WTC11 (cell line): ENCODE measurements at regions not wholly inside any gene's neighbourhood (a gene's known extent, or its start where the extent isn't known, plus 50 kb on each side); places are given as distances from the start of the nearest gene placed in this dataset.

Source experiments
- ATAC-seq: fragments of 200-7000 bp; cut with Tn5 transposase; 2 replicates; pipeline ENCODE4 v1.10.0; 2021; ENCODE audit warnings: mild to moderate bottlenecking, moderate library complexity
- CTCF ChIA-PET: fragments of 300-600 bp; sonication (Branson Sonifier 250); formaldehyde crosslinking; loops from one replicate; lab custom pipeline; 2021; ENCODE audit warnings: antibody characterized with exemption; lab: Charles Lee
- POLR2A ChIA-PET: fragments of 350-600 bp; sonication (Branson Sonifier 250); formaldehyde crosslinking; loops from one replicate; lab custom pipeline; 2021; ENCODE audit warnings: antibody characterized with exemption; lab: Charles Lee
- DNase-seq: peaks from one replicate; pipeline ENCODE4 v3.0.0; 2021; ENCODE audit warnings: low spot score
- H3K27ac Mint-ChIP-seq: 2 replicates; pipeline ENCODE4 v1.8.0; 2021; ENCODE audit warnings: mixed read lengths
- H3K27me3 Mint-ChIP-seq: 2 replicates; pipeline ENCODE4 v1.8.0; 2021; ENCODE audit warnings: low read depth, mild to moderate bottlenecking, moderate library complexity, mixed read lengths
- H3K36me3 Mint-ChIP-seq: 2 replicates; pipeline ENCODE4 v1.8.0; 2021; ENCODE audit warnings: mixed read lengths
- H3K4me1 Mint-ChIP-seq: 2 replicates; pipeline ENCODE4 v1.8.0; 2022; ENCODE audit warnings: mixed read lengths
- H3K4me3 Mint-ChIP-seq: 2 replicates; pipeline ENCODE4 v1.8.0; 2021; ENCODE audit warnings: mild to moderate bottlenecking, moderate library complexity, mixed read lengths
- H3K9me3 Mint-ChIP-seq: 2 replicates; pipeline ENCODE4 v1.8.0; 2021; ENCODE audit warnings: mixed read lengths
- ELF4 ChIP-seq: sonication (generic); formaldehyde crosslinking; IDR thresholded peaks from 2 replicates; pipeline ENCODE4 v1.8.1; 2022; ENCODE audit warnings: low read depth, mild to moderate bottlenecking, moderate library complexity, missing genetic modification reagents
- IRF2 ChIP-seq: sonication (generic); formaldehyde crosslinking; IDR thresholded peaks from 2 replicates; pipeline ENCODE4 v1.8.0; 2022; ENCODE audit warnings: low read depth, missing genetic modification reagents, borderline replicate concordance
- KAT7 ChIP-seq: sonication (generic); formaldehyde crosslinking; IDR thresholded peaks from 2 replicates; pipeline ENCODE4 v1.8.1; 2023; ENCODE audit warnings: missing genetic modification reagents, mild to moderate bottlenecking, borderline replicate concordance
- NFATC4 ChIP-seq: fragments of 250-450 bp; sonication (Bioruptor Pico); IDR thresholded peaks from 2 replicates; pipeline ENCODE4 v1.9.0; 2021; ENCODE audit warnings: mild to moderate bottlenecking
- NFE2L1 ChIP-seq: sonication (generic); formaldehyde crosslinking; IDR thresholded peaks from 2 replicates; pipeline ENCODE4 v1.8.1; 2023; ENCODE audit warnings: missing genetic modification reagents
- NR2C2 ChIP-seq: sonication (generic); formaldehyde crosslinking; IDR thresholded peaks from 2 replicates; pipeline ENCODE4 v1.8.0; 2022; ENCODE audit warnings: mild to moderate bottlenecking, missing genetic modification reagents
- OVOL2 ChIP-seq: fragments of 250-450 bp; sonication (Bioruptor Pico); IDR thresholded peaks from 2 replicates; pipeline ENCODE4 v1.9.0; 2021; ENCODE audit warnings: mild to moderate bottlenecking, borderline replicate concordance
- SOX15 ChIP-seq: fragments of 250-450 bp; sonication (Bioruptor Pico); IDR thresholded peaks from 2 replicates; pipeline ENCODE4 v1.9.0; 2021; ENCODE audit warnings: mild to moderate bottlenecking
- SP1 ChIP-seq: sonication (generic); formaldehyde crosslinking; conservative IDR thresholded peaks from 2 replicates; pipeline ENCODE4 v1.8.1; 2022; ENCODE audit warnings: missing genetic modification reagents
- TEAD4 ChIP-seq: sonication (generic); formaldehyde crosslinking; IDR thresholded peaks from 2 replicates; pipeline ENCODE4 v1.8.0; 2022; ENCODE audit warnings: mild to moderate bottlenecking, missing genetic modification reagents
- ZNF396 ChIP-seq: fragments of 250-450 bp; sonication (Bioruptor Pico); IDR thresholded peaks from 2 replicates; pipeline ENCODE4 v1.8.0; 2021; ENCODE audit warnings: mild to moderate bottlenecking, moderate library complexity, borderline replicate concordance
- ZNF671 ChIP-seq: fragments of 250-450 bp; sonication (Bioruptor Pico); IDR thresholded peaks from 2 replicates; pipeline ENCODE4 v1.8.0; 2021; ENCODE audit warnings: mild to moderate bottlenecking
- TF ChIP-seq, protein P1 (sequence below): sonication (generic); formaldehyde crosslinking; IDR thresholded peaks from 2 replicates; pipeline ENCODE4 v1.8.1; 2022; ENCODE audit warnings: low read depth, mild to moderate bottlenecking, moderate library complexity, missing genetic modification reagents, borderline replicate concordance
- TF ChIP-seq, protein P2 (sequence below): sonication (generic); formaldehyde crosslinking; IDR thresholded peaks from 2 replicates; pipeline ENCODE4 v1.8.1; 2023; ENCODE audit warnings: mild to moderate bottlenecking, missing genetic modification reagents, borderline replicate concordance
- TF ChIP-seq, protein P3 (sequence below): sonication (generic); formaldehyde crosslinking; conservative IDR thresholded peaks from 2 replicates; pipeline ENCODE4 v1.8.1; 2023; ENCODE audit warnings: mild to moderate bottlenecking, low read depth, missing genetic modification reagents, moderate library complexity
- TF ChIP-seq, protein P4 (sequence below): sonication (generic); formaldehyde crosslinking; IDR thresholded peaks from 2 replicates; pipeline ENCODE4 v1.8.0; 2022; ENCODE audit warnings: mild to moderate bottlenecking, missing genetic modification reagents

DNA sequence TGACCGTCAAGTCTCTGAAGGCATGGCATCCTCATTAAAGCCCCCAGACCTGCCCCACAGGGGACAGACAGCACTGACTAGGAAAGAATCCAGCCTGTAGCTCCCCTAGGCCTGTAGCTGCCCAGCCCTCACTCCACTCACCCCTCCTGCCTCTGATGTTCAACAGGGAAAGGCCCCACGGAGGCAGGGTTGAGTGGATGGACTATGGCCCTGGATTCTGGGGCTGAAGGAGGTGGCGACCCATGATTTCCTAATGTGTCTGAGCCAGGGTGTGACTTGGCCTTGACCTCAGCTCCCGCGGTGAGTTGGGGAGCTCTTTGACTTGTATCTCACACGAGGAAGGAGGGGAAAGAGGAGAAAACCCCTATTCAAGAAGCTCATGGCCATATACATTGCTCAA is 238.5 kb upstream of the CSF3R start (continued):
- TF ChIP-seq, protein P1, sequence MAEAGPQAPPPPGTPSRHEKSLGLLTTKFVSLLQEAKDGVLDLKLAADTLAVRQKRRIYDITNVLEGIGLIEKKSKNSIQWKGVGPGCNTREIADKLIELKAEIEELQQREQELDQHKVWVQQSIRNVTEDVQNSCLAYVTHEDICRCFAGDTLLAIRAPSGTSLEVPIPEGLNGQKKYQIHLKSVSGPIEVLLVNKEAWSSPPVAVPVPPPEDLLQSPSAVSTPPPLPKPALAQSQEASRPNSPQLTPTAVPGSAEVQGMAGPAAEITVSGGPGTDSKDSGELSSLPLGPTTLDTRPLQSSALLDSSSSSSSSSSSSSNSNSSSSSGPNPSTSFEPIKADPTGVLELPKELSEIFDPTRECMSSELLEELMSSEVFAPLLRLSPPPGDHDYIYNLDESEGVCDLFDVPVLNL (CRISPR knock-in tag) = no peak
- TF ChIP-seq, protein P2, sequence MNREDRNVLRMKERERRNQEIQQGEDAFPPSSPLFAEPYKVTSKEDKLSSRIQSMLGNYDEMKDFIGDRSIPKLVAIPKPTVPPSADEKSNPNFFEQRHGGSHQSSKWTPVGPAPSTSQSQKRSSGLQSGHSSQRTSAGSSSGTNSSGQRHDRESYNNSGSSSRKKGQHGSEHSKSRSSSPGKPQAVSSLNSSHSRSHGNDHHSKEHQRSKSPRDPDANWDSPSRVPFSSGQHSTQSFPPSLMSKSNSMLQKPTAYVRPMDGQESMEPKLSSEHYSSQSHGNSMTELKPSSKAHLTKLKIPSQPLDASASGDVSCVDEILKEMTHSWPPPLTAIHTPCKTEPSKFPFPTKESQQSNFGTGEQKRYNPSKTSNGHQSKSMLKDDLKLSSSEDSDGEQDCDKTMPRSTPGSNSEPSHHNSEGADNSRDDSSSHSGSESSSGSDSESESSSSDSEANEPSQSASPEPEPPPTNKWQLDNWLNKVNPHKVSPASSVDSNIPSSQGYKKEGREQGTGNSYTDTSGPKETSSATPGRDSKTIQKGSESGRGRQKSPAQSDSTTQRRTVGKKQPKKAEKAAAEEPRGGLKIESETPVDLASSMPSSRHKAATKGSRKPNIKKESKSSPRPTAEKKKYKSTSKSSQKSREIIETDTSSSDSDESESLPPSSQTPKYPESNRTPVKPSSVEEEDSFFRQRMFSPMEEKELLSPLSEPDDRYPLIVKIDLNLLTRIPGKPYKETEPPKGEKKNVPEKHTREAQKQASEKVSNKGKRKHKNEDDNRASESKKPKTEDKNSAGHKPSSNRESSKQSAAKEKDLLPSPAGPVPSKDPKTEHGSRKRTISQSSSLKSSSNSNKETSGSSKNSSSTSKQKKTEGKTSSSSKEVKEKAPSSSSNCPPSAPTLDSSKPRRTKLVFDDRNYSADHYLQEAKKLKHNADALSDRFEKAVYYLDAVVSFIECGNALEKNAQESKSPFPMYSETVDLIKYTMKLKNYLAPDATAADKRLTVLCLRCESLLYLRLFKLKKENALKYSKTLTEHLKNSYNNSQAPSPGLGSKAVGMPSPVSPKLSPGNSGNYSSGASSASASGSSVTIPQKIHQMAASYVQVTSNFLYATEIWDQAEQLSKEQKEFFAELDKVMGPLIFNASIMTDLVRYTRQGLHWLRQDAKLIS (CRISPR knock-in tag) = no peak
- no peak for TF ChIP-seq IRF2 (CRISPR knock-in tag)
- TF ChIP-seq, protein P3, sequence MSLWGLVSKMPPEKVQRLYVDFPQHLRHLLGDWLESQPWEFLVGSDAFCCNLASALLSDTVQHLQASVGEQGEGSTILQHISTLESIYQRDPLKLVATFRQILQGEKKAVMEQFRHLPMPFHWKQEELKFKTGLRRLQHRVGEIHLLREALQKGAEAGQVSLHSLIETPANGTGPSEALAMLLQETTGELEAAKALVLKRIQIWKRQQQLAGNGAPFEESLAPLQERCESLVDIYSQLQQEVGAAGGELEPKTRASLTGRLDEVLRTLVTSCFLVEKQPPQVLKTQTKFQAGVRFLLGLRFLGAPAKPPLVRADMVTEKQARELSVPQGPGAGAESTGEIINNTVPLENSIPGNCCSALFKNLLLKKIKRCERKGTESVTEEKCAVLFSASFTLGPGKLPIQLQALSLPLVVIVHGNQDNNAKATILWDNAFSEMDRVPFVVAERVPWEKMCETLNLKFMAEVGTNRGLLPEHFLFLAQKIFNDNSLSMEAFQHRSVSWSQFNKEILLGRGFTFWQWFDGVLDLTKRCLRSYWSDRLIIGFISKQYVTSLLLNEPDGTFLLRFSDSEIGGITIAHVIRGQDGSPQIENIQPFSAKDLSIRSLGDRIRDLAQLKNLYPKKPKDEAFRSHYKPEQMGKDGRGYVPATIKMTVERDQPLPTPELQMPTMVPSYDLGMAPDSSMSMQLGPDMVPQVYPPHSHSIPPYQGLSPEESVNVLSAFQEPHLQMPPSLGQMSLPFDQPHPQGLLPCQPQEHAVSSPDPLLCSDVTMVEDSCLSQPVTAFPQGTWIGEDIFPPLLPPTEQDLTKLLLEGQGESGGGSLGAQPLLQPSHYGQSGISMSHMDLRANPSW (CRISPR knock-in tag) = no peak

DNA sequence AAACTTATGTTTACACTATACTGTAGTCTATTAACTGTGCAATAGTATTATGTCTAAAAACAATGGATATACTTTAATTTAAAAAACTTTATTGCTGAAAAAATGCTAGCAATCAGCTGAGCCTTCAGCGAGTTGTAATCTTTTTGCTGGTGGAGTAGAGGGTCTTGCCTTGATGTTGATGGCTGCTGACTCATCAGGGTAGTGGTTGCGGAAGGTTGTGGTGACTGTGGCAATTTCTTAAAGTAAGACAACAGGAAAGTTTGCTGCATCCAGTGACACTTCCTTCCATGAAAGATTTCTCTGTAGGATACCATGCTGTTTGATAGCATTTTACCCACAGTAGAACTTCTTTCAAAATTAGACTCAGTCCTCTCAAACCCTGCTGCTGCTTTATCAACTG is 234.7 kb upstream of the CSF3R start:
- H3K4me3 Mint-ChIP-seq = no peak overlapping the region
- no peak overlapping the region for H3K27ac Mint-ChIP-seq
- no peaks in the 10 kb centered on the region for H3K4me1 Mint-ChIP-seq
- H3K36me3 Mint-ChIP-seq = no peaks in the 10 kb centered on the region
- ChIA-PET POLR2A (no interaction called here), CTCF (no interaction called here)
- ATAC-seq (no peak), DNase-seq (no peak)
- peaks cover 4% of the 10 kb centered on the region; the same call in 1 of the 2 replicates for H3K27me3 Mint-ChIP-seq
- H3K9me3 Mint-ChIP-seq = no peaks in the 10 kb centered on the region
- TF ChIP-seq, protein P4, sequence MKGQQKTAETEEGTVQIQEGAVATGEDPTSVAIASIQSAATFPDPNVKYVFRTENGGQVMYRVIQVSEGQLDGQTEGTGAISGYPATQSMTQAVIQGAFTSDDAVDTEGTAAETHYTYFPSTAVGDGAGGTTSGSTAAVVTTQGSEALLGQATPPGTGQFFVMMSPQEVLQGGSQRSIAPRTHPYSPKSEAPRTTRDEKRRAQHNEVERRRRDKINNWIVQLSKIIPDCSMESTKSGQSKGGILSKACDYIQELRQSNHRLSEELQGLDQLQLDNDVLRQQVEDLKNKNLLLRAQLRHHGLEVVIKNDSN = no peak
- TF ChIP-seq SOX15 (CRISPR knock-in tag) (no peak), NFATC4 (CRISPR knock-in tag) (no peak), ZNF671 (CRISPR knock-in tag) (no peak)

DNA sequence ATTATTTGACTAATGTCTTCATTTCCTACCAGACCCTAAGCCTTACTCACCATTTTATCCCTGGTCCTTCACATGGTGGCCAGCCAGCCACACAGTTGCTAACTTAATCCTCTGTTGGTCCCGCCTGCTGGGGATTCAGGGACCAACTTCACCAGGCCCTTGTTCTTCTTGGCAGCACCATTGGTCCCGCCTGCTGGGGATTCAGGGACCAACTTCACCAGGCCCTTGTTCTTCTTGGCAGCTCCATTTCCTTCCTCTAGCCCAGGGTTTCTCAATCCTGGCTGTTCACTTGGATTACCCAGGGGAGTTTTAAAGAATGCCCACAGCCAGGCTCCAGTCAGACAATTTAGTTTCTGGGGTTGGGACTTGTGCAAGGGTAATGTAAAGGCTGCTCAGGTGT is 233.1 kb upstream of the CSF3R start:
- no peak for DNase-seq
- H3K36me3 Mint-ChIP-seq = no peaks in the 10 kb centered on the region
- no peaks in the 10 kb centered on the region for H3K9me3 Mint-ChIP-seq
- H3K4me1 Mint-ChIP-seq = peaks cover 13% of the 10 kb centered on the region
- H3K27me3 Mint-ChIP-seq = peaks cover 3% of the 10 kb centered on the region; the same call in 1 of the 2 replicates
- TF ChIP-seq NFE2L1 (CRISPR knock-in tag) (no peak), SP1 (CRISPR knock-in tag) (no peak), OVOL2 (CRISPR knock-in tag) (no peak), NR2C2 (CRISPR knock-in tag) (no peak), TEAD4 (CRISPR knock-in tag) (no peak), ELF4 (CRISPR knock-in tag) (no peak), ZNF396 (CRISPR knock-in tag) (no peak), KAT7 (CRISPR knock-in tag) (no peak)
- TF ChIP-seq, protein P1 (CRISPR knock-in tag) = no peak
- TF ChIP-seq, all 79 proteins: peak for 0
- Mint-ChIP-seq H3K27ac (no peak overlapping the region), H3K4me3 (no peak overlapping the region)
- ATAC-seq = no peak
- ChIA-PET CTCF (no interaction called here), POLR2A (no interaction called here)
